ENCODE measurements at regions not wholly inside any gene's neighbourhood (a gene's known extent, or its start where the extent isn't known, plus 50 kb on each side); places are given as distances from the start of the nearest gene placed in this dataset.

DNA sequence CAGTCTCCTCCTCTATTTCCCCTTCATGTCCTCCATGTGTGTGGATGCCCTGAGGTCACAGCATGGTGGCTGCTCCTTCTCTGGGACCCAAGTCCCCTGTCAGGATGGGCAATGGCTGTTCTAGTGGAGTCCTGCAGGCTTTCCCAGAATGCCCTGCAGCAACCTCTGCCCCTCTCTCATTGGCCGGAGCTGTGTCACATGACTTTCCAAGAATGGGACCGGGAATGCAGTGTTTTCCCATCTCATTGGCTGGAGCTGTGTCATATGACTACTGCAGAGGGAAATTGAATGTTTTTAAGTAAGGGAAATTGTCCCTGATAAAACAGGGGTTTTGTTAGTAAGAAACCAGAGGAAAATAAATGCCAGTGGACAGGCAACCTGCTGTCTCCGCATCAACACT, 365.9 kb downstream of the PTPRU start:
- TF ChIP-seq U2AF1 (optimal IDR thresholded peaks at IDR 0.05; ENCODE audit: low read depth, low read length): no peak
- TF ChIP-seq EP300 (IDR thresholded peaks at IDR 0.05; ENCODE audit: low read depth in 2 of 2, low read length in 2 of 2): no peak
- TF ChIP-seq EP300 (CRISPR knock-in tag; IDR thresholded peaks at IDR 0.05; ENCODE audit: borderline replicate concordance): no peak
- no peak for TF ChIP-seq KLF12 (CRISPR knock-in tag; IDR thresholded peaks at IDR 0.05; ENCODE audit: borderline replicate concordance)
- no peak for TF ChIP-seq ZNF468 (CRISPR knock-in tag; IDR thresholded peaks at IDR 0.05)
- no peak for TF ChIP-seq ZNF501 (CRISPR knock-in tag; IDR thresholded peaks at IDR 0.05)
- no peak for TF ChIP-seq CBX5 (CRISPR knock-in tag; IDR thresholded peaks at IDR 0.05; ENCODE audit: borderline replicate concordance)
- no peak for TF ChIP-seq AGO1 (IDR thresholded peaks at IDR 0.05; ENCODE audit: low read depth, low read length, poor library complexity, severe bottlenecking)
- TF ChIP-seq, protein P1, sequence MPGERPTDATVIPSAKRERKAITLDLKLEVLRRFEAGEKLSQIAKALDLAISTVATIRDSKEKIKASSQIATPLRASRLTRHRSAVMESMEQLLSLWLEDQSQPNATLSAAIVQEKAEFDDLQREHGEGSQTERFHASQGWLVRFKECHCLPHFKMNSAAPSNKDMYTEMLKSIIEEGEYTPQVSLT (CRISPR knock-in tag; IDR thresholded peaks at IDR 0.05; ENCODE audit: borderline replicate concordance, low read depth): no peak
- no peak for TF ChIP-seq MED13 (CRISPR knock-in tag; IDR thresholded peaks at IDR 0.05)
- no peak for TF ChIP-seq ZNF589 (CRISPR knock-in tag; conservative IDR thresholded peaks at IDR 0.05)
- TF ChIP-seq, protein P2, sequence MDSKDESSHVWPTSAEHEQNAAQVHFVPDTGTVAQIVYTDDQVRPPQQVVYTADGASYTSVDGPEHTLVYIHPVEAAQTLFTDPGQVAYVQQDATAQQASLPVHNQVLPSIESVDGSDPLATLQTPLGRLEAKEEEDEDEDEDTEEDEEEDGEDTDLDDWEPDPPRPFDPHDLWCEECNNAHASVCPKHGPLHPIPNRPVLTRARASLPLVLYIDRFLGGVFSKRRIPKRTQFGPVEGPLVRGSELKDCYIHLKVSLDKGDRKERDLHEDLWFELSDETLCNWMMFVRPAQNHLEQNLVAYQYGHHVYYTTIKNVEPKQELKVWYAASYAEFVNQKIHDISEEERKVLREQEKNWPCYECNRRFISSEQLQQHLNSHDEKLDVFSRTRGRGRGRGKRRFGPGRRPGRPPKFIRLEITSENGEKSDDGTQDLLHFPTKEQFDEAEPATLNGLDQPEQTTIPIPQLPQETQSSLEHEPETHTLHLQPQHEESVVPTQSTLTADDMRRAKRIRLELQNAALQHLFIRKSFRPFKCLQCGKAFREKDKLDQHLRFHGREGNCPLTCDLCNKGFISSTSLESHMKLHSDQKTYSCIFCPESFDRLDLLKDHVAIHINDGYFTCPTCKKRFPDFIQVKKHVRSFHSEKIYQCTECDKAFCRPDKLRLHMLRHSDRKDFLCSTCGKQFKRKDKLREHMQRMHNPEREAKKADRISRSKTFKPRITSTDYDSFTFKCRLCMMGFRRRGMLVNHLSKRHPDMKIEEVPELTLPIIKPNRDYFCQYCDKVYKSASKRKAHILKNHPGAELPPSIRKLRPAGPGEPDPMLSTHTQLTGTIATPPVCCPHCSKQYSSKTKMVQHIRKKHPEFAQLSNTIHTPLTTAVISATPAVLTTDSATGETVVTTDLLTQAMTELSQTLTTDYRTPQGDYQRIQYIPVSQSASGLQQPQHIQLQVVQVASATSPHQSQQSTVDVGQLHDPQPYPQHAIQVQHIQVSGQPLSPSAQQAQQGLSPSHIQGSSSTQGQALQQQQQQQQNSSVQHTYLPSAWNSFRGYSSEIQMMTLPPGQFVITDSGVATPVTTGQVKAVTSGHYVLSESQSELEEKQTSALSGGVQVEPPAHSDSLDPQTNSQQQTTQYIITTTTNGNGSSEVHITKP (CRISPR knock-in tag; IDR thresholded peaks at IDR 0.05; ENCODE audit: low read depth): no peak
- TF ChIP-seq FOXM1 (CRISPR knock-in tag; IDR thresholded peaks at IDR 0.05): no peak
